PFSK-1 (cell line): ENCODE measurements at regions not wholly inside any gene's neighbourhood (a gene's known extent, or its start where the extent isn't known, plus 50 kb on each side); places are given as distances from the start of the nearest gene placed in this dataset.

Experiments
- FOXP2 ChIP-seq: optimal IDR thresholded peaks from 2 replicates; pipeline ENCODE3; 2011; ENCODE audit warnings: borderline replicate concordance, control low read depth, inconsistent platforms; ENCODE audit not compliant: insufficient read depth; ENCODE audit errors: extremely low read length, extremely low read depth
- POLR2AphosphoS5 ChIP-seq: IDR thresholded peaks from 2 replicates; pipeline ENCODE4 v1.6.1; 2012; ENCODE audit warnings: low read depth, mild to moderate bottlenecking, control low read depth, low read length, moderate library complexity
- REST ChIP-seq, 2 experiments: IDR thresholded peaks; 2 replicates each; pipeline versions ENCODE4 v1.6.1 to v1.8.0; 2011 to 2012; ENCODE audit warnings: low read depth in 2 of 2, low read length in 2 of 2, control low read depth in 1 of 2, inconsistent platforms in 1 of 2, mild to moderate bottlenecking in 1 of 2, moderate library complexity in 1 of 2; ENCODE audit not compliant: insufficient read depth in 1 of 2
- SIN3A ChIP-seq: IDR thresholded peaks from 2 replicates; pipeline ENCODE4 v1.6.1; 2012; ENCODE audit warnings: mild to moderate bottlenecking, low read length, moderate library complexity, borderline replicate concordance; ENCODE audit not compliant: insufficient read depth
- TAF1 ChIP-seq: IDR thresholded peaks from 2 replicates; pipeline ENCODE4 v1.6.1; 2012; ENCODE audit warnings: low read length, control low read depth, borderline replicate concordance; ENCODE audit not compliant: insufficient read depth

- TF ChIP-seq TAF1 (no peak), REST (IDR thresholded peaks at IDR 0.05; ENCODE audit: insufficient read depth in 1 of 2, low read depth in 2 of 2, low read length in 2 of 2) (no peak), SIN3A (no peak), POLR2AphosphoS5 (no peak), FOXP2 (no peak)
These were observed 234.5 kb upstream of the CHST9 start for GRCh38 chr18:27419646-27420045.

GRCh38 chr18:27415495-27415894 is 230.4 kb upstream of the CHST9 start:
- TF ChIP-seq POLR2AphosphoS5 (no peak), FOXP2 (no peak), TAF1 (no peak)

DNA sequence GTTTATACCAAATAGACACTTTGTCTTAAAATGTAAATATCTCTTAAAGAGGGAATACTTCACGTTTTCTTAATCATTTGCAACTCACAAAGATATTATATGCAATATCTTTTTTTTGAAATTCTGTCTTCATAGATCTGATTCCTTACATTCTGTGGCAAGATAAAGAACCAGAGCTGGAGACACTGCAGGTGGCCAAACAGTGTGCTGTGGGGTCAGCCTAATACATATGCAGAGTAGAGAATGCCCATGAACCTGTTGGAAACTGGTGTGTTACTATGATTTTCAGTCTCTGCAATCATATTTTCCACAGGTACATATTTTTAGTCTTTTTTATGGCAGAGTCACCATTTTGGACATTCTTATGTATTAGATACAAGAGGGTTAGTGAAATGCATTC is 229.6 kb upstream of the CHST9 start:
- TF ChIP-seq POLR2AphosphoS5 (no peak), FOXP2 (no peak), REST (IDR thresholded peaks at IDR 0.05; ENCODE audit: insufficient read depth in 1 of 2, low read depth in 2 of 2, low read length in 2 of 2) (no peak), TAF1 (no peak), SIN3A (no peak)

DNA sequence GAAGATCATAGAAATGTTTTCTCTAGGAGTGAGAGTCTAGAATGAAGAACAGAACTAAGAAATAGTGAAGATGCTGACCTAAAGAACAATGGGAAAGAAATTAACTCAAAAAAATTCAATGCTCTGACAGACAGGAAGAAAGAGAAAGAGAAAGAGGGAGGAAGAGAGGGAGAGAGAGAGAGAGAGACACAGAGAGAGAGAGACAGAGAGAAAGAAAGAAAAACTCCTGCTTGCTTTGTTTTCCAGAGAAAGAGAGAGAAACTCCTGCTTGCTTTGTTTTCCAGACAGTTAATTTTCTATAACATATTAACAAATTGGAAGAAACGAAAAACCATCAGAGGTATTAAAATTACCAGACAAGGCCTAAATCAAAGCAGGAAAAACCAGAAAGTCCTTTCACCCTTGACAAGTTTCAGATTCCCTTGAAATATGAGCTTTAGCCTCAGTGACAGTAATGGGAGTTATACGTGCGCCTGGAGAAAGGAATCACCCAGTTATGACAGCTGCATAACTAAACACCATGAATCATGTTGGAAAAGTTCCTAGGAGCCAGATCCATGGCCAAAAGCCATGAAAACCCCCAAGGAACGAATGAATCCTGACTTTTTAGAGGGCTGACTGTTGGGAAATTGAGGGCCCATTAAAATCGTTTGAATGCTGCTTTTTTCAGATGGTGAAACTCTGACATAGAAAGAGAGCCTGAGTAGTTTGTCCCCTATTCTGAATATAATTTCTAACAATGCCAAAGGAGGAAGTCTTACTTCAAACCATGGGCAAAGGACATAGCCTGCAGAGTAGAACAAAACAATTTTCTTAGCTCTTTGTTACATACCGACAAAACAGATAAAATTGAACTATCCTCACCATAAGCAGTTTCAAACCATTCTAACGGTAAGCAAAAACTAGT is 228.6 kb upstream of the CHST9 start:
- TF ChIP-seq SIN3A (no peak), REST (IDR thresholded peaks at IDR 0.05; ENCODE audit: insufficient read depth in 1 of 2, low read depth in 2 of 2, low read length in 2 of 2) (no peak), POLR2AphosphoS5 (no peak)

- no peak for TF ChIP-seq FOXP2
- TF ChIP-seq SIN3A = no peak
- no peak for TF ChIP-seq REST (IDR thresholded peaks at IDR 0.05; ENCODE audit: insufficient read depth in 1 of 2, low read depth in 2 of 2, low read length in 2 of 2)
- TF ChIP-seq POLR2AphosphoS5 = no peak
- TF ChIP-seq TAF1 = no peak
These were observed 227.4 kb upstream of the CHST9 start for GRCh38 chr18:27412556-27412955.
